ENCODE measurements at regions not wholly inside any gene's neighbourhood (a gene's known extent, or its start where the extent isn't known, plus 50 kb on each side); places are given as distances from the start of the nearest gene placed in this dataset.

DNA sequence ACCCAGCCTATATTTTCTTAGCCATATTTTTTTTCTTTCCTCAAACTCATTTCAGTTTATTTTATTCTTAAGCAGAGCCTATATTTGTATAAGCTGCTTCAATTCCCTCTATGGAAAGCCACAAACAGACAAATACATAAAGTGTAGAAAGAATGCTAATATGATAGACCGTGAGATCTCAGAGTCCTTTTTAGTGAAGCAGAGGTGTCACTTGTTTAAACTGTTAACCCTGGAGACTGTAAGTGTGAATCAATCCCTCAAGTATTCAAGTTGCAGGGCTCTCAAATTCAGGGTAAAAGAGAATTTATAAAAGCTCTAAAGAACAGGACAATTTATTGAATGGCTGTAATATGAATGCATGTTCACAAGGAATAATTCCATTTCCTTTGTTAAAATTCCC, 72.2 kb upstream of the BHLHE40 start:
- no peak for FAIRE-seq
- ChIA-PET CTCF (no interaction called here), POLR2A (no interaction called here)
- no peak for DNase-seq (ENCODE audit: low read depth in 1 of 2, low spot score in 1 of 2)
- Histone ChIP-seq H3K9me3 (no peaks in the 10 kb centered on the region), H3K4me2 (no peak overlapping the region), H3K4me1 (peaks cover 23% of the 10 kb centered on the region), H3K4me3 (no peak overlapping the region), H3K27ac (no peak overlapping the region)
- ATAC-seq, result no peak
- TF ChIP-seq EHF (CRISPR knock-in tag; IDR thresholded peaks at IDR 0.05) (no peak), BCL3 (IDR thresholded peaks at IDR 0.05) (no peak), CHD4 (IDR thresholded peaks at IDR 0.05; ENCODE audit: borderline replicate concordance) (no peak), RARB (CRISPR knock-in tag; IDR thresholded peaks at IDR 0.05) (no peak), TFCP2L1 (CRISPR knock-in tag; IDR thresholded peaks at IDR 0.05) (no peak), NPAS2 (CRISPR knock-in tag; IDR thresholded peaks at IDR 0.05; ENCODE audit: borderline replicate concordance) (no peak), REST (IDR thresholded peaks at IDR 0.05) (no peak), NR3C1 (IDR thresholded peaks at IDR 0.05) (no peak), SREBF2 (IDR thresholded peaks at IDR 0.05) (no peak), BHLHE40 (IDR thresholded peaks at IDR 0.05; ENCODE audit: low read depth, low read length) (no peak), MAX (IDR thresholded peaks at IDR 0.05) (no peak), HOXA7 (CRISPR knock-in tag; IDR thresholded peaks at IDR 0.05) (no peak)
- TF ChIP-seq, protein P1, sequence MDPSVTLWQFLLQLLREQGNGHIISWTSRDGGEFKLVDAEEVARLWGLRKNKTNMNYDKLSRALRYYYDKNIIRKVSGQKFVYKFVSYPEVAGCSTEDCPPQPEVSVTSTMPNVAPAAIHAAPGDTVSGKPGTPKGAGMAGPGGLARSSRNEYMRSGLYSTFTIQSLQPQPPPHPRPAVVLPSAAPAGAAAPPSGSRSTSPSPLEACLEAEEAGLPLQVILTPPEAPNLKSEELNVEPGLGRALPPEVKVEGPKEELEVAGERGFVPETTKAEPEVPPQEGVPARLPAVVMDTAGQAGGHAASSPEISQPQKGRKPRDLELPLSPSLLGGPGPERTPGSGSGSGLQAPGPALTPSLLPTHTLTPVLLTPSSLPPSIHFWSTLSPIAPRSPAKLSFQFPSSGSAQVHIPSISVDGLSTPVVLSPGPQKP (IDR thresholded peaks at IDR 0.05; ENCODE audit: low read depth, low read length), result no peak
- WGBS (ENCODE audit: missing lambda C conversion rate), result 85% methylated on average over 1 of the region's 1 CpG

DNA sequence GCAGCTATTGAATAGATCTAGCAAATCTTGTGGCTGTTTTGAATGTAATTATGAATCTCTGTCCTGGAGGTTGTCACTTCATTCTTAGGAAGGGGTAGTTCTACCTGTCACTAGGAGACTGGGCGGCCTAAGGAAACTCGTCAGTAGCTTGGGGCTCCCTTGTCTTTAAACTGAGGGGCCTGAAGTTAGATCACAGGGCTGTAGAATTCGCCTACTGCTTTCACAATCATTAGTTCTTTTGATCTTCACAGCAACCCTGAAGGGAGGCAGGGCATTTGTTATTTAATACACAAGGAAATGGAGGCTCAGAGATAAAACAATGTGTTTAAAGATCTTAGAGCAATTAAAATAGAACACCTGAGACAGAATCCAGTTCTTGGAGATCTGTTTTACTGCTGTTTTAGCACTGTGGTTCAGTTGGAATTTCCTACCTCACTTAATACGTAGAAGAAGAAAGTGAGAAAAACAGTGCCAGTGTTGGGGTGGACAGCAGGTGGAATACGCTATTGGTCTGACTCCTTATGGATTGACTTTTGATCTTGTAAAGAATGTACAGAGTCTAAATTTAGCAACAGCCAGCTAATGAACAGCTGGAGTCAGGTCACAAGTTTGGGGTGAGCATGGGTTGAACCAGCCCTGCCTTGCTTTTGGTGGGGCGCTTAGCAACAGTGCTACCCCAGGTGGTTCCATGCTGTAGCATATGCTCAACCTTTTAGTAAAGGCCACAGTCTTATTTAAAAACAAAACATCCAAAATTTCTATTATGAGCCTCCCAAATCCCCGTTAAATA, 71.4 kb upstream of the BHLHE40 start:
- FAIRE-seq (no peak), DNase-seq (ENCODE audit: low read depth in 1 of 2, low spot score in 1 of 2) (no peak), ATAC-seq (no peak)
- no peaks in the 10 kb centered on the region for H3K9me3 ChIP-seq
- peaks cover 23% of the 10 kb centered on the region for H3K4me1 ChIP-seq
- H3K4me2 ChIP-seq, result no peak overlapping the region
- 88% methylated on average over 7 of the region's 7 CpGs for WGBS (ENCODE audit: missing lambda C conversion rate)
- TF ChIP-seq EP300 (IDR thresholded peaks at IDR 0.05) (no peak), FOSL2 (IDR thresholded peaks at IDR 0.05) (no peak), FOSL2 (CRISPR knock-in tag; IDR thresholded peaks at IDR 0.05) (no peak), RARB (CRISPR knock-in tag; IDR thresholded peaks at IDR 0.05) (no peak), HDAC2 (IDR thresholded peaks at IDR 0.05) (no peak), MAX (IDR thresholded peaks at IDR 0.05) (no peak), RAD21 (conservative IDR thresholded peaks at IDR 0.05 in 1 of 2, IDR thresholded peaks at IDR 0.05 in 1 of 2) (no peak), HOXB13 (CRISPR knock-in tag; IDR thresholded peaks at IDR 0.05; ENCODE audit: low read depth) (no peak), SMC3 (IDR thresholded peaks at IDR 0.05) (no peak), HES2 (IDR thresholded peaks at IDR 0.05) (no peak), FOXS1 (CRISPR knock-in tag; IDR thresholded peaks at IDR 0.05) (no peak), GATA3 (IDR thresholded peaks at IDR 0.05; ENCODE audit: borderline replicate concordance) (no peak), PHF8 (IDR thresholded peaks at IDR 0.05; ENCODE audit: borderline replicate concordance, low read depth) (no peak), ESRRA (IDR thresholded peaks at IDR 0.05; ENCODE audit: borderline replicate concordance, low read length) (no peak), NFE2L2 (conservative IDR thresholded peaks at IDR 0.05; ENCODE audit: low read length) (no peak), CTCF (IDR thresholded peaks at IDR 0.05) (no peak)
- TF ChIP-seq, protein P1 (IDR thresholded peaks at IDR 0.05; ENCODE audit: low read depth, low read length), result no peak
- ChIA-PET CTCF (no interaction called here), POLR2A (no interaction called here)
- H3K4me3 ChIP-seq, result no peak overlapping the region
- no peak overlapping the region for H3K27ac ChIP-seq

Measured in A549 (cell line).